GM23338 (cell line): ENCODE measurements at regions not wholly inside any gene's neighbourhood (a gene's known extent, or its start where the extent isn't known, plus 50 kb on each side); places are given as distances from the start of the nearest gene placed in this dataset.

Experiments used
- ATAC-seq: fragments of 200-7000 bp; cut with Tn5 transposase; 3 replicates; pipeline ENCODE4 v1.9.1; 2020
- DNase-seq: peaks from one replicate; pipeline ENCODE4 v3.0.0-alpha.2; 2015; ENCODE audit warnings: low spot score
- H2AFZ ChIP-seq: fragments of 200-600 bp; sonication (generic); 2 replicates; pipeline ENCODE4 v1.8.0; 2016; ENCODE audit warnings: antibody characterized with exemption, mild to moderate bottlenecking, moderate library complexity
- H3F3A ChIP-seq: fragments of 200-600 bp; sonication (generic); replicated peaks from 2 replicates; pipeline ENCODE4 v1.8.0; 2017; ENCODE audit warnings: antibody characterized with exemption, mixed run types, low read depth
- H3K27ac ChIP-seq: fragments of 200-600 bp; sonication (generic); 2 replicates; pipeline ENCODE4 v1.6.1; 2016; ENCODE audit warnings: low read depth
- H3K27me3 ChIP-seq: fragments of 200-600 bp; sonication (generic); 2 replicates; pipeline ENCODE4 v1.8.0; 2016; ENCODE audit warnings: mild to moderate bottlenecking, mixed run types, moderate library complexity; ENCODE audit not compliant: insufficient read depth
- H3K36me3 ChIP-seq: fragments of 200-600 bp; sonication (generic); 2 replicates; pipeline ENCODE4 v1.8.0; 2016; ENCODE audit warnings: mild to moderate bottlenecking; ENCODE audit not compliant: insufficient read depth
- H3K4me1 ChIP-seq: fragments of 200-600 bp; sonication (generic); 2 replicates; pipeline ENCODE4 v1.8.0; 2016; ENCODE audit warnings: mild to moderate bottlenecking, moderate library complexity; ENCODE audit not compliant: insufficient read depth
- H3K4me2 ChIP-seq: fragments of 200-600 bp; sonication (generic); 2 replicates; pipeline ENCODE4 v1.7.1; 2017; ENCODE audit warnings: mixed run types
- H3K4me3 ChIP-seq: fragments of 200-600 bp; sonication (generic); 2 replicates; pipeline ENCODE4 v1.6.1; 2016; ENCODE audit warnings: mixed run types
- H3K79me2 ChIP-seq: fragments of 200-600 bp; sonication (generic); replicated peaks from 2 replicates; pipeline ENCODE4 v1.8.0; 2017; ENCODE audit warnings: mild to moderate bottlenecking; ENCODE audit not compliant: insufficient read depth
- H3K9me2 ChIP-seq: fragments of 200-600 bp; sonication (generic); 2 replicates; pipeline ENCODE4 v1.8.0; 2017; ENCODE audit not compliant: insufficient read depth
- H4K20me1 ChIP-seq: fragments of 200-600 bp; sonication (generic); replicated peaks from 2 replicates; pipeline ENCODE4 v1.8.0; 2017; ENCODE audit warnings: mild to moderate bottlenecking; ENCODE audit not compliant: insufficient read depth
- H3K27ac Mint-ChIP-seq: 2 replicates; pipeline ENCODE4 v1.8.0; 2020; ENCODE audit warnings: inconsistent platforms, mild to moderate bottlenecking, moderate library complexity, mixed read lengths
- H3K27me3 Mint-ChIP-seq: 3 replicates; pipeline ENCODE4 v1.8.0; 2022; ENCODE audit warnings: low read depth, mild to moderate bottlenecking, moderate library complexity, mixed read lengths, inconsistent platforms; ENCODE audit not compliant: insufficient read depth, poor library complexity
- H3K36me3 Mint-ChIP-seq: 3 replicates; pipeline ENCODE4 v1.8.0; 2021; ENCODE audit warnings: low read depth, mild to moderate bottlenecking, inconsistent platforms, moderate library complexity, mixed read lengths
- H3K4me1 Mint-ChIP-seq: 3 replicates; pipeline ENCODE4 v1.8.0; 2020; ENCODE audit warnings: mild to moderate bottlenecking, inconsistent platforms, mixed read lengths
- H3K4me3 Mint-ChIP-seq: 3 replicates; pipeline ENCODE4 v1.8.0; 2021; ENCODE audit warnings: moderate library complexity, mild to moderate bottlenecking, inconsistent platforms, mixed read lengths
- H3K9me3 Mint-ChIP-seq: 3 replicates; pipeline ENCODE4 v1.8.0; 2020; ENCODE audit warnings: moderate library complexity, mild to moderate bottlenecking, inconsistent platforms, mixed read lengths
- CREB1 ChIP-seq: fragments of 250-450 bp; sonication (Bioruptor Pico); IDR thresholded peaks from 2 replicates; pipeline ENCODE4 v1.5.0; 2020; ENCODE audit warnings: low read depth, mild to moderate bottlenecking, moderate library complexity
- ETS1 ChIP-seq: IDR thresholded peaks from 2 replicates; pipeline ENCODE4 v1.6.1; 2016; ENCODE audit warnings: antibody characterized with exemption
- EZH2 ChIP-seq: fragments of 200-600 bp; sonication (generic); IDR thresholded peaks from one replicate; pipeline ENCODE4 v1.8.0; 2017; ENCODE audit warnings: antibody characterized with exemption, mild to moderate bottlenecking, low read depth; ENCODE audit not compliant: unreplicated experiment
- EZH2phosphoT487 ChIP-seq: fragments of 200-600 bp; sonication (generic); IDR thresholded peaks from one replicate; pipeline ENCODE4 v1.8.1; 2018; ENCODE audit warnings: antibody characterized with exemption; ENCODE audit not compliant: unreplicated experiment
- JUNB ChIP-seq: IDR thresholded peaks from one replicate; pipeline ENCODE4 v1.6.1; 2016; ENCODE audit warnings: antibody characterized with exemption; ENCODE audit not compliant: unreplicated experiment
- NANOG ChIP-seq: IDR thresholded peaks from 2 replicates; pipeline ENCODE4 v1.6.1; 2016; ENCODE audit warnings: antibody characterized with exemption, borderline replicate concordance
- REST ChIP-seq: IDR thresholded peaks from one replicate; pipeline ENCODE4 v1.6.1; 2018; ENCODE audit warnings: antibody characterized with exemption; ENCODE audit not compliant: unreplicated experiment
- ZNF114 ChIP-seq: fragments of 250-450 bp; sonication (Bioruptor Pico); IDR thresholded peaks from 2 replicates; pipeline ENCODE4 v1.5.0; 2020; ENCODE audit warnings: mild to moderate bottlenecking, moderate library complexity
- ZNF462 ChIP-seq: fragments of 250-450 bp; sonication (Bioruptor Pico); IDR thresholded peaks from 2 replicates; pipeline ENCODE4 v1.5.0; 2020; ENCODE audit warnings: mild to moderate bottlenecking, moderate library complexity

GRCh38 chr16:63690267-63690666 lies 1431.6 kb downstream of the CDH11 start (continued):
- TF ChIP-seq ZNF462 (CRISPR knock-in tag) = no peak
- no peak for TF ChIP-seq REST
- no peak for TF ChIP-seq NANOG
- no peak for TF ChIP-seq EZH2
- no peak for TF ChIP-seq EZH2phosphoT487

- H3K4me1 ChIP-seq = no peaks in the 10 kb centered on the region
- no peaks in the 10 kb centered on the region for H3K4me1 Mint-ChIP-seq
- no peaks in the 10 kb centered on the region for H3K36me3 ChIP-seq
- H3K27me3 ChIP-seq = no peaks in the 10 kb centered on the region
- H3K9me3 Mint-ChIP-seq = peaks cover 2% of the 10 kb centered on the region; the same call in 1 of the 3 replicates
- H3F3A ChIP-seq = no peaks in the 10 kb centered on the region
- no peaks in the 10 kb centered on the region for H3K27me3 Mint-ChIP-seq
- H2AFZ ChIP-seq = no peak overlapping the region
- no peak overlapping the region for H3K27ac Mint-ChIP-seq
- H3K79me2 ChIP-seq = no peaks in the 10 kb centered on the region
- no peak overlapping the region for H3K4me2 ChIP-seq
- no peaks in the 10 kb centered on the region for H3K9me2 ChIP-seq
- no peaks in the 10 kb centered on the region for H3K36me3 Mint-ChIP-seq
- H3K4me3 Mint-ChIP-seq = no peak overlapping the region
- H4K20me1 ChIP-seq = no peaks in the 10 kb centered on the region
- DNase-seq = no peak
- H3K4me3 ChIP-seq = no peak overlapping the region
- ATAC-seq = no peak
- H3K27ac ChIP-seq = no peak overlapping the region
- no peak for TF ChIP-seq NANOG
- no peak for TF ChIP-seq CREB1 (CRISPR knock-in tag)
- TF ChIP-seq JUNB = no peak
- no peak for TF ChIP-seq ETS1
- TF ChIP-seq ZNF114 (CRISPR knock-in tag) = no peak
Measured at GRCh38 chr16:63689068-63689467, 1432.8 kb downstream of the CDH11 start.
